Left cardiac atrium (tissue), 4 donors: ENCODE measurements at regions not wholly inside any gene's neighbourhood (a gene's known extent, or its start where the extent isn't known, plus 50 kb on each side); places are given as distances from the start of the nearest gene placed in this dataset.
A peak's percentile ranks its signal among the peaks of the same experiment; 100 is the strongest.

ENCODE experiments used
- ATAC-seq, 2 donors: fragments of 200-7000 bp; cut with Tn5 transposase; one replicate each; pipeline ENCODE4 v1.9.1; 2020; ENCODE audit warnings: mild to moderate bottlenecking in 2 of 2, moderate library complexity in 2 of 2
- DNase-seq: peaks from one replicate; pipeline ENCODE4 v3.0.0-alpha.2; 2020
- intact Hi-C, 2 donors: fragments of 100-400 bp; cut with DNase I; formaldehyde crosslinking; loops; one replicate each; pipeline versions ENCODE4 v1.14.1 to v1.15.1; 2022 to 2023
- donor health status: DM: no; HTN: yes; CAD: no.
- donor health status: DM: no; HTN: yes; CAD: no; lungs with severe emphysema.
- donor health status: DM: yes; HTN: yes; CAD: no.
- donor health status: Dilated cardiomyopathy.

- intact Hi-C loops: no loop called here
- DNase-seq: peak; percentile 23
- peak in 1 of 2 donors; percentile 61 for ATAC-seq
Observed at GRCh38 chr9:107566611-107567061, 77.1 kb upstream of the KLF4 start.

GRCh38 chr9:107562798-107563197, 73.2 kb upstream of the KLF4 start:
- no peak for DNase-seq
- ATAC-seq: no peak
- intact Hi-C loops: no loop called here

GRCh38 chr9:107559494-107560086, 70.0 kb upstream of the KLF4 start:
- intact Hi-C loops: no loop called here
- peak in 1 of 2 donors; percentile 35 for ATAC-seq
- DNase-seq: no peak

GRCh38 chr9:107557236-107557990, 67.8 kb upstream of the KLF4 start:
- intact Hi-C loops: no loop called here
- peak in 1 of 2 donors; percentile 69 for ATAC-seq
- DNase-seq: no peak

- no peak for DNase-seq
- no peak for ATAC-seq
- intact Hi-C loops: no loop called here
Observed at GRCh38 chr9:107554636-107555035, 65.1 kb upstream of the KLF4 start.

GRCh38 chr9:107548298-107549142, 59.0 kb upstream of the KLF4 start:
- DNase-seq (peak; percentile 46), ATAC-seq (peak; percentile 82 to 92)
- intact Hi-C loops: no loop called here

- DNase-seq: no peak
- ATAC-seq: peak in 1 of 2 donors; percentile 19
- intact Hi-C loops: no loop called here
Observed at GRCh38 chr9:107547772-107548297, 58.3 kb upstream of the KLF4 start.

GRCh38 chr9:107547303-107547702, 57.7 kb upstream of the KLF4 start:
- ATAC-seq (no peak), DNase-seq (no peak)
- intact Hi-C loops: no loop called here

- intact Hi-C loops: no loop called here
- no peak for DNase-seq
- no peak for ATAC-seq
Observed at GRCh38 chr9:107546859-107547258, 57.3 kb upstream of the KLF4 start.

- ATAC-seq (no peak), DNase-seq (no peak)
- intact Hi-C loops: no loop called here
Observed at GRCh38 chr9:107545036-107545435, 55.5 kb upstream of the KLF4 start.

GRCh38 chr9:107542411-107543157, 53.0 kb upstream of the KLF4 start:
- intact Hi-C loops: no loop called here
- DNase-seq (no peak), ATAC-seq (peak in 1 of 2 donors; percentile 59)

- DNase-seq: no peak
- intact Hi-C loops: no loop called here
- ATAC-seq: no peak
Observed at GRCh38 chr9:107541523-107541922, 52.0 kb upstream of the KLF4 start.

- intact Hi-C loops: no loop called here
- ATAC-seq: peak in 1 of 2 donors; percentile 67
- no peak for DNase-seq
Observed at GRCh38 chr9:107540164-107540561, 50.6 kb upstream of the KLF4 start.

GRCh38 chr9:107539427-107540163, 50.0 kb upstream of the KLF4 start:
- DNase-seq (peak; percentile 28), ATAC-seq (peak in 1 of 2 donors; percentile 57)
- intact Hi-C loops: no loop called here
